ENCODE measurements at regions not wholly inside any gene's neighbourhood (a gene's known extent, or its start where the extent isn't known, plus 50 kb on each side); places are given as distances from the start of the nearest gene placed in this dataset.

DNA sequence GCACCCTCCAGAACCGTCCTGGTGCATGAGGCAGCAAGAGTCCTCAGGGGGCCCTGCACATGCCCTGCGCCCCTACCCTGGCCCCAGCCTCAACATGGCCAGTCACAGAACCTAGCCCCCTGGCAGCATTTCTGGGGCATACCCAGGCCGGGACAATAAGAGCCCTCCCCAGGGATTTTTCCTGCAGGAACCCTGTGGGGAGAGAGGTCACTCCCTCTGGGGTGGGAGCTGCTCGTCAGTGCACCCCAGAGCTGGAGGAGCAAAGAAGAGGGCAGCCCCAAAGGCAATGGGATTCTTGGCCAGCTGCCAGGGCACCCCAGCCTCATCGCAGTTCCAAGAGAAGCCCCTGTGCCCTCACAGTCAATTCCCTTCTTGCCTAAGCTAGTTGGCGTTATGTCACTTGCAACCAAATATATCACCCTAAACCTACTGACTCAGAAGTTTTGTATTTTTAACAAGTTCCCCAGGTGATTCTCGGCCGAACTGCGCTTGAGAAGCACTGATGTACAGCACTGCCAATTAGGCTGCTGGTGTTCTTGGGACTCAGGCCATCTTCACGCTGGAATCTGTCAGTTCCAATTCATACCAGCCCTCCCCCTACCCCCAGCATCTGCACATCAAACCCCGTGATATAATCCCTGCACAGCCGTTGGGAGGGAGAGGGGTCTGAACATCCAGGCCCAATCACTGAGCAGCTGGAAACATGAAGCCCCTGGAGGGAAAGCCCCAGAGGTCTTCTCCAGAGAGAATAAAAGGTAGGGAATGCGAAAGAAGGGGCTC is 87.5 kb upstream of the PRR20G start:
- intact Hi-C loops (cut with micrococcal nuclease) = loop anchor here (10.0 kb wide), 1 partner anchor 169 kb away; no protein-coding TSS in a partner anchor
- dilution Hi-C loops (cut with MboI; ENCODE audit: extremely low pct_ligation_motif_present, low sequenced_read_pairs) = no loop called here
- no peak overlapping the region for H3K9ac ChIP-seq (replicated peaks; ENCODE audit: extremely low read depth, insufficient read depth, low read length)

More for the DNA sequence above, 87.5 kb upstream of the PRR20G start:
- no peak for FAIRE-seq
- DNase-seq (ENCODE audit: low read depth, low spot score) = no peak
- H3K36me3 ChIP-seq (ENCODE audit: control insufficient read depth in 2 of 2, extremely low read depth in 1 of 2, insufficient read depth in 2 of 2, low read length in 2 of 2) = no peaks in the 10 kb centered on the region
- H3K9me3 ChIP-seq (replicated peaks; ENCODE audit: control insufficient read depth, insufficient read depth, low read length) = no peaks in the 10 kb centered on the region
- no peaks in the 10 kb centered on the region for H3K9me1 ChIP-seq (replicated peaks; ENCODE audit: control insufficient read depth, extremely low read depth, insufficient read depth, low read length)
- no peaks in the 10 kb centered on the region for H3K27me3 ChIP-seq (ENCODE audit: control insufficient read depth in 2 of 2, insufficient read depth in 2 of 2, low read length in 2 of 2)
- ChIA-PET CTCF (interaction anchor here (2.0 to 2.5 kb wide), 2 partner anchors 16 to 81 kb away, joined by 7 to 15 read pairs; no protein-coding TSS in a partner anchor), POLR2A (no interaction called here)
- H4K20me1 ChIP-seq (replicated peaks; ENCODE audit: control insufficient read depth, extremely low read depth, insufficient read depth, low read length) = no peaks in the 10 kb centered on the region
- H3K4me2 ChIP-seq (ENCODE audit: insufficient read depth, low read length) = no peak overlapping the region
- H3K27ac ChIP-seq (ENCODE audit: insufficient read depth, low read depth, low read length) = no peak overlapping the region
- BruUV-seq (replicated peaks) = no TSS peak
- no peaks in the 10 kb centered on the region for H3K79me2 ChIP-seq (ENCODE audit: control insufficient read depth, insufficient read depth, low read length)
- TF ChIP-seq, protein P1, sequence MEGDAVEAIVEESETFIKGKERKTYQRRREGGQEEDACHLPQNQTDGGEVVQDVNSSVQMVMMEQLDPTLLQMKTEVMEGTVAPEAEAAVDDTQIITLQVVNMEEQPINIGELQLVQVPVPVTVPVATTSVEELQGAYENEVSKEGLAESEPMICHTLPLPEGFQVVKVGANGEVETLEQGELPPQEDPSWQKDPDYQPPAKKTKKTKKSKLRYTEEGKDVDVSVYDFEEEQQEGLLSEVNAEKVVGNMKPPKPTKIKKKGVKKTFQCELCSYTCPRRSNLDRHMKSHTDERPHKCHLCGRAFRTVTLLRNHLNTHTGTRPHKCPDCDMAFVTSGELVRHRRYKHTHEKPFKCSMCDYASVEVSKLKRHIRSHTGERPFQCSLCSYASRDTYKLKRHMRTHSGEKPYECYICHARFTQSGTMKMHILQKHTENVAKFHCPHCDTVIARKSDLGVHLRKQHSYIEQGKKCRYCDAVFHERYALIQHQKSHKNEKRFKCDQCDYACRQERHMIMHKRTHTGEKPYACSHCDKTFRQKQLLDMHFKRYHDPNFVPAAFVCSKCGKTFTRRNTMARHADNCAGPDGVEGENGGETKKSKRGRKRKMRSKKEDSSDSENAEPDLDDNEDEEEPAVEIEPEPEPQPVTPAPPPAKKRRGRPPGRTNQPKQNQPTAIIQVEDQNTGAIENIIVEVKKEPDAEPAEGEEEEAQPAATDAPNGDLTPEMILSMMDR (IDR thresholded peaks at IDR 0.05; ENCODE audit: extremely low read depth in 1 of 2, insufficient read depth in 1 of 2, low read depth in 1 of 2, low read length in 2 of 2) = no peak
- no peak for TF ChIP-seq EZH2 (IDR thresholded peaks at IDR 0.05; ENCODE audit: borderline replicate concordance, low read depth, low read length, severe bottlenecking)
- TF ChIP-seq MYC (IDR thresholded peaks at IDR 0.05; ENCODE audit: low read depth, low read length) = no peak
- no peak for TF ChIP-seq POLR2AphosphoS5 (IDR thresholded peaks at IDR 0.05; ENCODE audit: insufficient read depth, low read depth, low read length)
- no peak for TF ChIP-seq JUN (IDR thresholded peaks at IDR 0.05; ENCODE audit: borderline replicate concordance, insufficient read depth, insufficient read length, low read depth)
- TF ChIP-seq, protein P2, sequence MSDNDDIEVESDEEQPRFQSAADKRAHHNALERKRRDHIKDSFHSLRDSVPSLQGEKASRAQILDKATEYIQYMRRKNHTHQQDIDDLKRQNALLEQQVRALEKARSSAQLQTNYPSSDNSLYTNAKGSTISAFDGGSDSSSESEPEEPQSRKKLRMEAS (IDR thresholded peaks at IDR 0.05; ENCODE audit: insufficient read depth, insufficient read length) = no peak
- TF ChIP-seq GATA2 (IDR thresholded peaks at IDR 0.05; ENCODE audit: insufficient read depth, insufficient read length, low read depth, low read length) = no peak
- no peak overlapping the region for H3K4me3 ChIP-seq (replicated peaks in 1 of 3; ENCODE audit: insufficient read depth in 1 of 3, low read depth in 1 of 3, low read length in 3 of 3)
- no peaks in the 10 kb centered on the region for H3K4me1 ChIP-seq (ENCODE audit: control insufficient read depth, extremely low read depth, insufficient read depth, low read length)
- no peak overlapping the region for H2AFZ ChIP-seq (ENCODE audit: low read depth, low read length)

All from endothelial cell of umbilical vein (primary cell).